Smooth muscle cell (in vitro differentiated cells): ENCODE measurements at regions not wholly inside any gene's neighbourhood (a gene's known extent, or its start where the extent isn't known, plus 50 kb on each side); places are given as distances from the start of the nearest gene placed in this dataset.
"Not testable (repeated sequence)": the region's sequence is repeated elsewhere in the genome, so short reads cannot be mapped to it uniquely, and the experiment has no call there.

ENCODE experiments used
- DNase-seq: peaks from one replicate; lab custom pipeline; 2025; ENCODE audit not compliant: unreplicated experiment; lab: John Stamatoyannopoulos, UW
- H2AFZ ChIP-seq: fragments of 200-600 bp; sonication (generic); 2 replicates; pipeline ENCODE4 v1.6.0; 2016; ENCODE audit warnings: antibody characterized with exemption, low read depth, mild to moderate bottlenecking
- H3F3A ChIP-seq: fragments of 200-600 bp; sonication (generic); 2 replicates; pipeline ENCODE4 v1.6.0; 2017; ENCODE audit warnings: antibody characterized with exemption, low read depth
- H3K27ac ChIP-seq: fragments of 200-600 bp; sonication (generic); 2 replicates; pipeline ENCODE4 v1.5.1; 2016; ENCODE audit warnings: low read depth, mild to moderate bottlenecking
- H3K27me3 ChIP-seq: fragments of 200-600 bp; sonication (generic); 2 replicates; pipeline ENCODE4 v1.6.1; 2016; ENCODE audit warnings: low read depth, mild to moderate bottlenecking
- H3K36me3 ChIP-seq: fragments of 200-600 bp; sonication (generic); 2 replicates; pipeline ENCODE4 v1.5.1; 2016; ENCODE audit warnings: low read depth
- H3K4me1 ChIP-seq: fragments of 200-600 bp; sonication (generic); 2 replicates; pipeline ENCODE4 v1.5.1; 2016; ENCODE audit warnings: low read depth
- H3K4me2 ChIP-seq: fragments of 200-600 bp; sonication (generic); 2 replicates; pipeline ENCODE4 v1.6.0; 2016; ENCODE audit warnings: mild to moderate bottlenecking
- H3K4me3 ChIP-seq: fragments of 200-600 bp; sonication (generic); 2 replicates; pipeline ENCODE4 v1.5.1; 2016; ENCODE audit warnings: mild to moderate bottlenecking
- H3K79me2 ChIP-seq: fragments of 200-600 bp; sonication (generic); 2 replicates; pipeline ENCODE4 v1.6.0; 2016; ENCODE audit warnings: low read depth, mild to moderate bottlenecking
- H3K9ac ChIP-seq: fragments of 200-600 bp; sonication (generic); 2 replicates; pipeline ENCODE4 v1.6.0; 2016; ENCODE audit warnings: low read depth
- H3K9me3 ChIP-seq: fragments of 200-600 bp; sonication (generic); replicated peaks from 2 replicates; pipeline ENCODE4 v1.5.1; 2016; ENCODE audit warnings: low read depth
- H4K20me1 ChIP-seq: fragments of 200-600 bp; sonication (generic); 2 replicates; pipeline ENCODE4 v1.6.0; 2016; ENCODE audit warnings: low read depth
- WGBS: methylation state at CpG from one replicate; pipeline ENCODE4 v1.1.7; 2016; ENCODE audit warnings: low lambda C conversion rate; 5-methylcytosine and 5-hydroxymethylcytosine counted together
- TF ChIP-seq, protein P1 (sequence below): fragments of 200-600 bp; sonication (generic); IDR thresholded peaks from 2 replicates; pipeline ENCODE4 v1.5.1; 2017; ENCODE audit warnings: borderline replicate concordance, mild to moderate bottlenecking, antibody characterized with exemption; ENCODE audit not compliant: insufficient read depth, poor library complexity, severe bottlenecking

DNA sequence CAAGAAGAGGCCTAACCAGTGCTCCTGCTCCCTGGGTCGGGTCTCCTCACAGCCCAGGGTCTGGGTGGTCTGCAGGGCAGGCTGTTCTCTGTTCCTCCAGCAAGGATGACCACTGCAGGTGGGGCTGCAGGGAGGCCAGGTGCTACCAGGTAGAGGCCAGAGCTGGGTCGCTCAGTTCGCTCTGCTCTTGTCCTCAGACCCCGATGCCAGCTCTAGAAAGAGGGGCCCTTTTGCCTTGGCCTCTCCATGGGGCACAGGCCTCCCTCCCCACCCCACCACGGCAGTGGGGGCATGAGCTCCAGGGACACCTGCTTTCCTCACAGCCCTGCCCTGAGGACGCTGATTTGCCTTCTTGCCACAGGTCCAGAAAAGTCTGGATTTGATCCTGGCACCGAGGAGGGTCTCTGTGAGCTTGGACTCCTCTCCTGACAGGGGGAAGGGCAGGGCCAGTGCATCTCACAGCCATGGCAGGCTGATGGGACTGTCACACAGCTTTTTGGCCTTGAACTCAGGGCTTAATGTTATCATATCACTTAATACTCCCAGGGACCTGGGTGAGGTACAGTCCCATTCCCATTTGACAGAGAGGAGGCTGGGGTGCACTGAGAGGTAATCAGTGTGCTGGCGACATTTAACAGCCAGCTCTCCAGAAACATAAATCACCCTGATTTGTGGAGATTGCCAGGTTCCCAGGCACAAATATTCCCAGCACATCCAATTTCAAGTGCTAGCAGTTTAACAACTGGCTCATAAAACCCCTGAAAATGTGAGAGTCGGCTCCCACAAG, 273.0 kb upstream of the SFSWAP start:
- Histone ChIP-seq H3K4me3 (no peak overlapping the region), H3K79me2 (no peaks in the 10 kb centered on the region), H3F3A (no peaks in the 10 kb centered on the region), H2AFZ (no peak overlapping the region), H3K36me3 (no peaks in the 10 kb centered on the region), H3K9me3 (no peaks in the 10 kb centered on the region), H3K27ac (no peak overlapping the region), H3K9ac (no peak overlapping the region), H3K4me1 (no peaks in the 10 kb centered on the region), H3K27me3 (peaks cover 9% of the 10 kb centered on the region), H4K20me1 (no peaks in the 10 kb centered on the region), H3K4me2 (no peak overlapping the region)
- TF ChIP-seq, protein P1, sequence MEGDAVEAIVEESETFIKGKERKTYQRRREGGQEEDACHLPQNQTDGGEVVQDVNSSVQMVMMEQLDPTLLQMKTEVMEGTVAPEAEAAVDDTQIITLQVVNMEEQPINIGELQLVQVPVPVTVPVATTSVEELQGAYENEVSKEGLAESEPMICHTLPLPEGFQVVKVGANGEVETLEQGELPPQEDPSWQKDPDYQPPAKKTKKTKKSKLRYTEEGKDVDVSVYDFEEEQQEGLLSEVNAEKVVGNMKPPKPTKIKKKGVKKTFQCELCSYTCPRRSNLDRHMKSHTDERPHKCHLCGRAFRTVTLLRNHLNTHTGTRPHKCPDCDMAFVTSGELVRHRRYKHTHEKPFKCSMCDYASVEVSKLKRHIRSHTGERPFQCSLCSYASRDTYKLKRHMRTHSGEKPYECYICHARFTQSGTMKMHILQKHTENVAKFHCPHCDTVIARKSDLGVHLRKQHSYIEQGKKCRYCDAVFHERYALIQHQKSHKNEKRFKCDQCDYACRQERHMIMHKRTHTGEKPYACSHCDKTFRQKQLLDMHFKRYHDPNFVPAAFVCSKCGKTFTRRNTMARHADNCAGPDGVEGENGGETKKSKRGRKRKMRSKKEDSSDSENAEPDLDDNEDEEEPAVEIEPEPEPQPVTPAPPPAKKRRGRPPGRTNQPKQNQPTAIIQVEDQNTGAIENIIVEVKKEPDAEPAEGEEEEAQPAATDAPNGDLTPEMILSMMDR, result no peak
- no peak for DNase-seq
- WGBS, result 83% methylated on average over 9 of the region's 9 CpGs

DNA sequence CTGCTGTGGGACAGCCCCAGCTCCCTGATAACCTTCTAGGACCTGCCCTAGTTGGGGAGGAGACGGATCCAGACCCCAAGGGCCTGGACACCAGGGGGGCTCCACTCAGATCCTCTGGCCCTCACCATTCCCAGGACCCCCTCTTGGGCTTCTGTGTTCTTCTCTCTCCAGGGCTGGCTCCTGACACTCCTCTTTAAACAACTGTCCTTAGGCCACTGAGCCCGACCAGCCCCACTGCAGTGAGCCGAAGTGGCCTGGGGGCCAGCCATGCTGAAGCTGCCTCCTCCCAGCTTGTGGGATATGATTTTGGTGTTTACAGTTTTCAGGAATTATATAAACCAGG, 272.4 kb upstream of the SFSWAP start:
- H3K4me3 ChIP-seq, H3K27ac ChIP-seq, H3K9me3 ChIP-seq, DNase-seq, H2AFZ ChIP-seq, H3K4me2 ChIP-seq, H3K4me1 ChIP-seq, H3F3A ChIP-seq, H3K36me3 ChIP-seq, H3K27me3 ChIP-seq, H4K20me1 ChIP-seq, H3K79me2 ChIP-seq, H3K9ac ChIP-seq: not testable (repeated sequence)
- 84% methylated on average over 3 of the region's 3 CpGs for WGBS

DNA sequence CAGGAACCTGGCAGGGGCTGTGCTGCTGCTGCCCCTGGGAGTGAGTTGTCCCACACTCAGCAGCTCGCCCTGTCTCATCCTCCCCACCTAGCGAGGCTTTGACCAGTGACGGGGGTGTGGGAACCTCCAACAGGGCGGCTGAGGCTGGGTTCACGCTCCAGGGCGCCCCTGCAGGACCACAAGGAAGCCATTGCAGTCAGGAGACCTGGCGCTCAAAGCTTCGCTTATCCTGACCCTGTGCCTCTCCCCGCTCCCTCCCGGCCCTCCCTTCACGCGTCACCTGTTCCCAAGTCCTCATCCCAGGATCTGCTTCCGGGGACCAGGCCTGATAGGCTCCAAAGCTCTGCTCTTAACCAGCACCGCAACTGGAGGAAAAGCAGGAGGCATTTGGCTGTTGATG, 272.0 kb upstream of the SFSWAP start:
- H4K20me1 ChIP-seq, result no peaks in the 10 kb centered on the region
- no peaks in the 10 kb centered on the region for H3K9me3 ChIP-seq
- H2AFZ ChIP-seq, result no peak overlapping the region
- H3K9ac ChIP-seq, result no peak overlapping the region
- TF ChIP-seq, protein P1, result no peak
- no peaks in the 10 kb centered on the region for H3K36me3 ChIP-seq
- no peak overlapping the region for H3K27ac ChIP-seq
- H3K4me2 ChIP-seq, result no peak overlapping the region
- H3K27me3 ChIP-seq, result peaks cover 9% of the 10 kb centered on the region
- no peak overlapping the region for H3K4me3 ChIP-seq
- H3F3A ChIP-seq, result no peaks in the 10 kb centered on the region
- H3K4me1 ChIP-seq, result no peaks in the 10 kb centered on the region
- H3K79me2 ChIP-seq, result no peaks in the 10 kb centered on the region
- 58% methylated on average over 14 of the region's 14 CpGs for WGBS
- no peak for DNase-seq

DNA sequence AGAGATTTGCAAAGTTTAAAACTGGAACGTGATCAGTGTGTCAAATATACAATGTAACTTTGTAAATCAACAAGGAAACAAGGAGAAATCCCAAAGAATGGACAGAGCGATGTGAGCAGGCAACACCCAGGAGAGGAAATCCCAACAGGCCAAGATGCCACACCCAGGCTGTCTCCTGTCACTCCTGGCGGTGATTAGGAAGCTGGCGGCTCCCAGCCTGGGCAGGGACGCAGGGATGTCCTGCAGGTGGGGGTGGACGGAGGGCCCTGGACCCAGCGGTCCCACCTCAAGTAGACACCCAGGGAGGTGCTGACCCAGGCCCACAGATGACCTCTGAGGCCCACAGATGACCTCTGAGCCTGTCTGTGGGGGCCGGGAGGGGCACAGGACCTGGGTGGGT, 271.1 kb upstream of the SFSWAP start:
- no CpG with 5 or more reads among the region's 8 CpGs for WGBS
- H3K4me2 ChIP-seq, H3K27ac ChIP-seq, H3K9ac ChIP-seq, H4K20me1 ChIP-seq, H2AFZ ChIP-seq, H3K27me3 ChIP-seq, H3K9me3 ChIP-seq, H3K79me2 ChIP-seq, H3F3A ChIP-seq, H3K4me1 ChIP-seq, H3K36me3 ChIP-seq, H3K4me3 ChIP-seq, DNase-seq: not testable (repeated sequence)

DNA sequence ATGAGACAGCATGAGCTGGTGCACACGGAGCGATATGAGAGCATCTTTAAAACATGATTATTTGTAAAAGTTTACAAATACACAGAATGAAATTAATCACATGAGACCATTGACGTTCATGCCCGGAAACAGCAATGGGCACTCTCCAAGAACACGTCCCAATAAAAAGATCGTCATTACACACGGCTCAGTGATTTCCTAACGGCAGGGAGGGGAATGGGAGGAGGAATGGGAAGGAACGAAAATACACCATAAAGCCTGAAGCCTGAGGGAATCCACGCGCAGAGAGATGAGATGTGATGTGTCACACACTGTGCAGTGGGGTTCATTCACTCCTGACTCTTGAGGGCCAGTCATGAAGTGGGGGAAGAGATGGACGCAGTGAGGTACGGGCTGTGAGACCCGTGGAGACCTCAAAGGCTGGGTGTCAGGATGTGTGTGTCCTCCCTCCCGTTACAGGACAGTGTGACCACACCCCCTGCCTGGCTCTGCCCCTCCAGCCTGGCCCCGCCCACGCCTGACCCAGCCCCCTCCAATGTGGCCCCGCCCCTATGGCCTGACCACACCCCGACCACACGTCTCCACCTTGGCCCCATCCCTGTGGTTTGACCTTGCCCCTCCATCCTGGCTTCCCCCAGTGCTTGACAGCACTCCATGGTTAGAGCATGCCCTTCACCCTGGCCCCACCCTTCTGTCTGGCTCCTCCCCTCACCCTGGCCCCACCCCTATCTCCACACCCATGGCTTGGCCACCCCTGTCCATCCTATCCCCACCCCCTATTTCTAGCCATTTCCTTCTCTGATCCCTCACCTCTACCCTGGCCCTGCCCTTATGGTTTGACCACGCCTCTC, 270.5 kb upstream of the SFSWAP start:
- H3K9me3 ChIP-seq, H3F3A ChIP-seq, H3K79me2 ChIP-seq, H3K4me1 ChIP-seq, H3K4me3 ChIP-seq, H3K36me3 ChIP-seq, H3K27ac ChIP-seq, H4K20me1 ChIP-seq, H2AFZ ChIP-seq, DNase-seq, H3K9ac ChIP-seq, H3K4me2 ChIP-seq, H3K27me3 ChIP-seq: not testable (repeated sequence)
- WGBS, result 76% methylated on average over 6 of the region's 21 CpGs
